Body of pancreas (tissue), 4 donors: ENCODE measurements at regions not wholly inside any gene's neighbourhood (a gene's known extent, or its start where the extent isn't known, plus 50 kb on each side); places are given as distances from the start of the nearest gene placed in this dataset.

Experiments used
- ATAC-seq: fragments of 150-250 bp; one replicate; pipeline ENCODE4 v1.9.1; 2016
- DNase-seq, 4 donors: peaks; one replicate each; pipeline ENCODE4 v3.0.0-alpha.2; 2019
- H3K27ac ChIP-seq, 4 donors: fragments of 200-600 bp; sonication (generic); 1 replicate in 3 of 4; 2 replicates in 1 of 4; pipeline versions ENCODE4 v1.5.1 to v1.6.1; 2016 to 2019; ENCODE audit warnings: mild to moderate bottlenecking in 1 of 4, mixed read lengths in 1 of 4, moderate library complexity in 1 of 4
- H3K27me3 ChIP-seq, 2 donors: fragments of 200-600 bp; sonication (generic); one replicate each; pipeline ENCODE4 v1.6.0; 2016; ENCODE audit warnings: mild to moderate bottlenecking in 1 of 2
- H3K36me3 ChIP-seq, 2 donors: fragments of 200-600 bp; sonication (generic); replicated peaks in 1 of 2; 2 replicates each; pipeline ENCODE4 v1.5.1; 2016; ENCODE audit warnings: low read depth in 2 of 2; ENCODE audit not compliant: insufficient read depth in 1 of 2
- H3K4me1 ChIP-seq: fragments of 200-600 bp; sonication (generic); one replicate; pipeline ENCODE4 v1.6.0; 2016
- H3K4me3 ChIP-seq, 2 donors: fragments of 200-600 bp; sonication (generic); 1 replicate in 1 of 2; 2 replicates in 1 of 2; pipeline ENCODE4 v1.5.1; 2016 to 2019
- H3K9me3 ChIP-seq, 3 donors: fragments of 200-600 bp; sonication (generic); 1 replicate in 2 of 3; 2 replicates in 1 of 3; pipeline ENCODE4 v1.5.1; 2016
- CTCF ChIP-seq, 7 experiments: fragments of 450-650 bp in 4 of 7; fragments of 200-600 bp in 3 of 7; sonication (generic) in 3 of 7; IDR thresholded peaks; one replicate each; pipeline ENCODE4 v1.5.1; 2016 to 2019; ENCODE audit warnings: antibody characterized with exemption in 7 of 7
- POLR2A ChIP-seq, 3 donors: fragments of 450-650 bp; IDR thresholded peaks; one replicate each; pipeline ENCODE4 v1.6.1; 2016; ENCODE audit warnings: antibody characterized with exemption in 3 of 3, mild to moderate bottlenecking in 2 of 3
- WGBS, 2 donors: methylation state at CpG; one replicate each; pipeline ENCODE4 v1.1.5; 2017; 5-methylcytosine and 5-hydroxymethylcytosine counted together
- intact Hi-C: fragments of 100-400 bp; cut with DNase I; formaldehyde crosslinking; loops from one replicate; pipeline ENCODE4 v1.15.1; 2023

- Histone ChIP-seq H3K9me3 (no peaks in the 10 kb centered on the region), H3K4me3 (no peak overlapping the region), H3K4me1 (no peaks in the 10 kb centered on the region), H3K36me3 (no peaks in the 10 kb centered on the region), H3K27me3 (no peaks in the 10 kb centered on the region), H3K27ac (no peak overlapping the region)
- no peak for TF ChIP-seq POLR2A (IDR thresholded peaks at IDR 0.05)
- TF ChIP-seq CTCF (IDR thresholded peaks at IDR 0.05) = no peak
- intact Hi-C loops = no loop called here
- DNase-seq = no peak
- 68 to 73% methylated on average over 38 to 39 of the region's 39 CpGs for WGBS, 2 donors
- no peak for ATAC-seq
Observed at GRCh38 chr10:128958834-128959690, 508.0 kb upstream of the MGMT start.

GRCh38 chr10:128959746-128960145, 507.3 kb upstream of the MGMT start:
- Histone ChIP-seq H3K36me3 (no peaks in the 10 kb centered on the region), H3K27me3 (no peaks in the 10 kb centered on the region), H3K27ac (no peak overlapping the region), H3K9me3 (no peaks in the 10 kb centered on the region), H3K4me1 (no peaks in the 10 kb centered on the region), H3K4me3 (no peak overlapping the region)
- 20 to 31% methylated on average over 7 of the region's 7 CpGs for WGBS, 2 donors
- intact Hi-C loops = no loop called here
- no peak for ATAC-seq
- no peak for TF ChIP-seq CTCF (IDR thresholded peaks at IDR 0.05)
- no peak for TF ChIP-seq POLR2A (IDR thresholded peaks at IDR 0.05)
- DNase-seq = no peak

GRCh38 chr10:128960517-128960916, 506.5 kb upstream of the MGMT start:
- Histone ChIP-seq H3K27ac (no peak overlapping the region), H3K4me3 (no peak overlapping the region), H3K27me3 (no peaks in the 10 kb centered on the region), H3K4me1 (no peaks in the 10 kb centered on the region), H3K9me3 (no peaks in the 10 kb centered on the region), H3K36me3 (no peaks in the 10 kb centered on the region)
- no peak for TF ChIP-seq CTCF (IDR thresholded peaks at IDR 0.05)
- no peak for TF ChIP-seq POLR2A (IDR thresholded peaks at IDR 0.05)
- DNase-seq (no peak), ATAC-seq (no peak)
- WGBS, 2 donors = 25 to 27% methylated on average over 8 of the region's 8 CpGs
- intact Hi-C loops = no loop called here

- Histone ChIP-seq H3K9me3 (no peaks in the 10 kb centered on the region), H3K27ac (no peak overlapping the region), H3K27me3 (no peaks in the 10 kb centered on the region), H3K4me3 (no peak overlapping the region), H3K4me1 (no peaks in the 10 kb centered on the region), H3K36me3 (no peaks in the 10 kb centered on the region)
- ATAC-seq (no peak), DNase-seq (no peak)
- WGBS, 2 donors = 82 to 87% methylated on average over 10 of the region's 10 CpGs
- no peak for TF ChIP-seq CTCF (IDR thresholded peaks at IDR 0.05)
- TF ChIP-seq POLR2A (IDR thresholded peaks at IDR 0.05) = no peak
- intact Hi-C loops = no loop called here
Observed at GRCh38 chr10:128962182-128962581, 504.9 kb upstream of the MGMT start.
